ENCODE measurements at regions not wholly inside any gene's neighbourhood (a gene's known extent, or its start where the extent isn't known, plus 50 kb on each side); places are given as distances from the start of the nearest gene placed in this dataset.

DNA sequence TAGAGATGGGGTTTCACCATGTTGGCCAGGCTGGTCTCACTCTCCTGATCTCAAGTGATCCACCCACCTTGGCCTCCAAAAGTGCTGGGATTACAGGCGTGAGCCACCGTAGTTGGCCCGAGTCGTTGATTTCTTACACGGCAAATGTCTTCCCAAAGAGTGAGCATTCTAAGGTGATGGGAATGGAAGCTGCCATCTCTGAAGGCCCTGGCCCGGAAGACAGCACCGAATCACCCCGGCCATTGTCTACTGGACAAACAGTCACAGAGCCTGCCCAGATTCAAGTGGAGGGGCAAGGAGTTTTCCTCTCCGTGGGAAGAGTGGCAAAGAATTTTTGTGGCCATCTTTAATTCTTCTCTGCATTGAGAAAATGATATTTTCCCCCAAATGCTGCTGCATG is 92.1 kb upstream of the AJAP1 start:
- no peak for DNase-seq

DNA sequence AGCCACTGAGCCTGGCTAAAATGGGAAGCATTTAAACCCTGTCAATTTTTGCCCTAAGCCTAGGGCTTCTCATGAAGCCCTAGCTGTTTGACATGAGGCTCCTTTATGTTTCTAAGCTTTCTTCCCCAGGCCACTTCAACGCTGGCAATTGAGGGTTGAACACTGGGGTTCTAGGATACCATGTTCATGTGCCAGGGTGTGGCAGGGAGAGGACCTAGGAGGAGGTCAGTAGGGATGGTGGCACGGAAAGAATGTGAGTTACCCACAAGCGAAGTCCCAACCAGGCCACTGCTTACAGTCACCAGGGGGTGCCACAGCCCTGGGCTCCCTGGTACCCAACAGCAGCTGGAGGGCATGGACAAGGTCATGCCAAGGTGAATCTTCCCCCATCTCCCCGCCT is 90.8 kb upstream of the AJAP1 start:
- DNase-seq: no peak

GRCh38 chr1:4564051-4564450 is 90.4 kb upstream of the AJAP1 start:
- DNase-seq: peak; percentile 7

GRCh38 chr1:4565166-4565565 is 89.2 kb upstream of the AJAP1 start:
- no peak for DNase-seq

DNA sequence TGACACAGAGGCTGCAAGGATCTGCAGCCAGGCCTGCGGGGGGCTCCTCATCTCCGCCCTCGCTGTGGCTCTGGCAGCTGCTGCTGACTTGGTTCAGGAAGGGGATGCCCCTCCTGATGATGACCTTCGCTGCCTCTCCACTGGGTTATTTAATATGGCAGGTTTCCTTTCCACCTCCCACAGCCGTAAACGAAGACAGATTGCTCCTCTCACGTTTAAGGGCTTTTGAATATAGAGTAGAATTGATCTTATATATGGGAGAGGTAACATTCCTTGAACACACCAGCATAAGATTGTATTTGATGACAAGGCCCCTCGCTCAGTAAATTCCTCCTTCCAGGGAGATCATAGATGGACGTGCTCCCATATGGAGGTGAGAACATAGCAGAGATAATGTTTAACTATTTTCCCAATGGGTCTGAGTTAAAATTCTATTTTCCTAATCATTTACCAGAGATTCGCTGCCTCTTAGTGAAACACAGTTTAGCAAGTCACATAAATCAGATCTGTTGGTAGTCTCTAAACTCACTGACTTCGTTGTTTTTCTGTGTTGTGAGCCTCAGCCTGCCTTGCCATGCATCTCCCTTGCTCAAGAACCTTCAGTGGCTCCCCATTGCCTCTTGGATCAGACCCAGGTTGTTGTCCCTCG is 88.5 kb upstream of the AJAP1 start:
- DNase-seq: no peak

DNA sequence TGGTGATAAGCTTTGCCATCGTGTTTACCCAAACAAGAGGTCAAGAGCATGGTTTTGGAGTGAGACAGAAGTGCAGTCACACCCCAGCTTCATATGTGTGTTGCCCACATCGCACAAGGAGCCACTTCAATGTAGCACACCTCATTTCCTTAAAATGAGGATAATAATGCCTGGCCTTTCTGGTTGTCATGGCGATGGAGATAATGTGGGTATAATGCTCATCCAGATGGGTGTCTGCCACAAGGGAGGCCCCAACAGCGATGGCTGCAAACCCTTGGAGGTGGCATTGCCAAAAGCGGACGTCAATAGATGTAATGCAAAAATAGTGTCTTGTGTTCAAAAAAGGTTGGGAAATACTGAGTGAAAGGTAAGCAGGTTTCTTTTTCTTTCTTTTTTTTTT is 83.1 kb upstream of the AJAP1 start:
- no peak for DNase-seq

DNA sequence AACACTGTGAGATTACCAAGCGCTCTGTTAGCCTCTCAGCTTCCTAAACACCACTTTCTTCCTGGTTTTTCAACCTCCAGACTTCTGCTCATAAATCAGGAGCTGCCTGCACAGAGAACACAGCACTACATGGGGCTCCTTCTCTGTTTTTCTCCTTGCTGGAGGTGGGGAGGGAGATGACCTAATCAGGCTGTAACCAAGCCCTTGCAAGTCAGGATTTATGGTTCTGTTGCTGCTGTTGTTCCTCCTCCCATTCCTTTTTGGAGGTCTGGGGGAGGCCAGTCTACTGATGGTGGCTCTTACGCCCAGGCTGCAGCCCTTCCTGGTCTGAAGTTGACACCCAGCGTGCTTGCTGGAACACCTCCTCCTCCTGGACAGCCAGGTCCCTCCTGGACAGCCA is 80.9 kb upstream of the AJAP1 start:
- no peak for DNase-seq

GRCh38 chr1:4581807-4582206 is 72.6 kb upstream of the AJAP1 start:
- no peak for DNase-seq

DNA sequence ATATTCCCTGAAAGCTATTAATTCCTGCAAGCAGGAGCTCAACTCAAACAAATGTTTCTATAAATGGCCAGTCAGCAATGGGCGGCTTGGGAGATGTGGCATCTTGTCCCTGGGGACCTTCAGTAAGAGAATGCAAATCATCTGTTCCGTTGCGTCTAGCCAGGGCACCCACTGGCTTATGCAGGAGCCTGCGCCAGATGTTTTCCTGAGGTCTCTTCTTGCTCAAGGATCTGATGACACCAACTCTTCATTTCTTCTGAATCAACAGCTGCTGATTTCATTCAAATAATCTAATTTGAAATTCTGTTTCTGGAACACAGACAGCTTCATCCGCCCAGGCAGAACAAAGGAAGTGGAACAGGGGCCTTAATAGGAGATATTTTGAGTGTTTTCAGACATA is 70.0 kb upstream of the AJAP1 start:
- DNase-seq: no peak

GRCh38 chr1:4585216-4585615 is 69.2 kb upstream of the AJAP1 start:
- DNase-seq: no peak

DNA sequence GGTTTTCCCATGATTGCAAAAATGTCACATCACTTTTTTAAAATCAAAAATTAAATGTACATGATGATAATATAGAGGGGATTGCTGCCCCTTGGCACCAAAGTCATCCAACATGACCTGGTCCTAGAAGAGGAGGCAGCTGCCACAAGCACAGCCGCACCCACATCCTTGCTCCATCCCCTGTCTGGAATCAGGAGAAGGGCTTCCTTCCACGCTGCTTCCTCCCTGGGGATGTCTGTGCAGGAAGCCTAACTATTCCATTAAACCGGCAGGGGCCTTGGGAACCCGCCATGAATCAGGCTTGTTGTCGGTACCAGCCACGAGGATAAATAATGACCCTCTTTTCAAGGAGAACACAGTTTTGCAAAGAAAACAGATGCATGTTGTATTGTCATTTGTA is 68.7 kb upstream of the AJAP1 start:
- no peak for DNase-seq

- DNase-seq: no peak
Observed at GRCh38 chr1:4586611-4587160, 67.7 kb upstream of the AJAP1 start.

GRCh38 chr1:4587721-4588120 is 66.7 kb upstream of the AJAP1 start:
- no peak for DNase-seq

DNA sequence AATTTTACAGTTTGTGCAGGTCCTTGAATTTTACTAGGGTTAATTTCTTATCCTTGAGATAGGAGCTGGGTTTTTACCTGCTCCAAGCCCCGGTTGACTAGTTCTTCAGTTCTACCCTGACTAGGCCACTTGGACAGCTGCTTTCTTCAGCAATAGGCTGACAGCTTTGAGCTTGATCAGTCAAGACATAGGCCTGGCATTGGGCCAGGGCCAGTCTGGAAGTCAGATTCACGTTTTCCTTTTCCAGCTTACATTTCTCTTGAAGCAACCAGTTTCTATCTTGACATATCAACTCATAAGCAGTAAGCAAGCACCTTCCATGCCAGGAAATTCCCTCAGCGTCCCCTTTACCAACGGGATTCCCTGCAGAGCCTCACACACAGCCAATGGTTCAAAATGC is 63.7 kb upstream of the AJAP1 start:
- no peak for DNase-seq

- DNase-seq: no peak
Observed at GRCh38 chr1:4591926-4592325, 62.5 kb upstream of the AJAP1 start.

DNA sequence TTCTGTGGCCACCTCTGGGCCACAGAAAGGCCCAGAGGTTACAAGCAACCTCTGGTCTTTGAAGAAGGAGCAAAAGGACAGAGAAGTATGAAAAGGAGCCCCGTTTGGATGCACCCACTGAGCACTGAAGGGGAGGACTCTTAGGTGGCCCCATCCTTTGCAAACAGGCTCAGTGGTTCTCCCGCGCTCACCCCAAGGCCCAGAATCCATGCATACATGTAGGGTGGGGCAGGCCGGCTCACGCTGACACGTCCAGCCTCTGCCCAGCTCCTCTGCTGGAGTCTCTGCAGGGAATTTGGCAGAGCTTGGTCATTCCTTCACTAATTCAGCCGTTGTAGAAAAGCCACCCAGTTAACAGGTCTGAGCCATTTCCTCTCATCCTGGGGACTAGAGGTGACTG is 61.3 kb upstream of the AJAP1 start:
- DNase-seq: no peak

DNA sequence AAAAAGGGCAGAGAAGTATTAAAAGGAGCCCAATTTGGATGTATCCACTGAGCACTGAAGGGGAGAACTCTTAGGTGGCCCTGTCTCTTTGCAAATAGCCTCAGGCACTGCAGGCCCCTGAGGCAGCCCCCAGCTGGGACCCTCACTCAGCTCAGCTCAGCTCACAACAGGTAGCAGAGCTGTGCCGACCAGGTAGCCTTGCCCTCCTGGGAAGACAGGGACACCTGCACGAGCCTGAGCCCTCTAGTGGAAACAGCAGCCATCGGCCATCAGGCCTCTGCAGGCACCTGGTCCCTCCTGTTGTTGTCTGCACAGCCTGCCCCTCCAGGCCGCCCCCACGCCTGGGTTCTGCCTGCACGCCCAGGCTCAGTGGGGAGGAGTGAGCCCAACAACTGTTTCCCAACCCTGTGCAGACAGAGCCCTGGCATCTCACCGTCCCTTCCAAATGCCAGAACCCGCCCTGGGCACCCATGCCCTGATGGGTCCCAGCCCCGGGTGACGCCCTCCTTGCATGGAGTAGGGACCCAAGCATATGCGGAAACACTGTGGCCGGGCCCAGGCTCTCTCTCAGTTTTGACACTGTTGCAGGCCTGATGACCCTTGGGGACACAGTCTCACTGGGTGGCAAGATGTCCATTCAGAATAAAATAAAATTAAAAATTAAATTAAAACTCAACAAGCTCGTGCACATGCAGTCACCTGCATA is 60.0 kb upstream of the AJAP1 start:
- no peak for DNase-seq

GRCh38 chr1:4595341-4596225 is 58.8 kb upstream of the AJAP1 start:
- DNase-seq: no peak

- DNase-seq: no peak
Observed at GRCh38 chr1:4596486-4596885, 57.9 kb upstream of the AJAP1 start.

DNA sequence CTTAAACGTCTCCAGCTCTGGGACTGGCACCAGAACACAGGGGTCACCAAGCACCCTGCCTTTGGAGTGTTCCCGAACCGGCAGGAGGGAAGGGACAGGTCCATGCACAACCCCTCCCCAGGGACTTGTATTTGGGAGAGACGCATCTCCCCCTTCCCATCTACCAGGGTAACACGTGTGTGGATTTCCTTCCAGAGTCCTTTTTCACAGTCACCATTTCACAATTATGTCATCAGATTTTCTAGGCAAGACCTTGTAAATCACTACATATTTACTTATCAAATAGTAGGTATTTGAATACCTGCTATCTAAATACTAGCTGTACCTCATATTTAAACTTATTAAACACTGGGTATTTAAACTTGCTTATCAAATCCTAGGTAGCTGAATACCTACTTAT is 57.4 kb upstream of the AJAP1 start:
- DNase-seq: no peak

- no peak for DNase-seq
Observed at GRCh38 chr1:4598561-4598960, 55.8 kb upstream of the AJAP1 start.

DNA sequence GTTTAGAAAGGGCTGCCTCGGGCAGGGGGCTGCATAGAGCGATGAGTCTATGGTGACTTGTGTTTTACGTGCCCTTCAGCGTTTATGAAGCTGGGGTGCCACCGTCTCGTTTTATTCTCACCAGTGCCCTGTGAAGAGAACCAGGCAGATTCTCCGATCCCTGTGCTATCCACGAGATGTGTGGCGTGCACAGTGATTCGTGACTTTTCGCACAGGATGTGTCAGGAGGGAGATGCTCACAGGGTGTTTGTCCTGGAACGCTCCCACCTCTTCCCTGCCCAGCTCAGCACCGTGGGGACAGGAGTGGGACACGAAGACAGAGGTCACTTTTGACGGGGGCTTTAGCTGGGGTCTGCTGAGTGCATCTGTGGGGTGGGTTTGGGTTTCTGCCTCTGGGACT is 54.9 kb upstream of the AJAP1 start:
- DNase-seq: no peak

GRCh38 chr1:4599951-4600481 is 54.4 kb upstream of the AJAP1 start:
- DNase-seq: no peak
